CD4-positive, alpha-beta memory T cell (primary cell): ENCODE measurements at regions not wholly inside any gene's neighbourhood (a gene's known extent, or its start where the extent isn't known, plus 50 kb on each side); places are given as distances from the start of the nearest gene placed in this dataset.

ENCODE experiments used
- CTCF ChIA-PET: fragments of 350-600 bp; sonication (Branson Sonifier 250); formaldehyde crosslinking; loops from one replicate; lab custom pipeline; 2021; ENCODE audit warnings: inconsistent platforms; ENCODE audit not compliant: partially characterized antibody; lab: Charles Lee
- POLR2A ChIA-PET: fragments of 350-600 bp; sonication (Branson Sonifier 250); formaldehyde crosslinking; loops from one replicate; lab custom pipeline; 2021; ENCODE audit not compliant: partially characterized antibody; lab: Charles Lee
- DNase-seq, 5 donors: peaks; one replicate each; pipeline versions ENCODE4 v3.0.0 to v3.0.0-alpha.2; 2020 to 2022; ENCODE audit warnings: mixed read lengths in 1 of 5
- H3K27ac ChIP-seq: one replicate; pipeline ENCODE4 v1.7.0; 2013; ENCODE audit warnings: low read depth, low read length
- H3K27me3 ChIP-seq: 2 replicates; pipeline ENCODE4 v1.7.0; 2013; ENCODE audit warnings: mild to moderate bottlenecking, low read length, moderate library complexity; ENCODE audit not compliant: insufficient read depth
- H3K36me3 ChIP-seq: 2 replicates; pipeline ENCODE4 v1.7.0; 2013; ENCODE audit warnings: mild to moderate bottlenecking, low read length, moderate library complexity; ENCODE audit not compliant: insufficient read depth
- H3K4me1 ChIP-seq: 2 replicates; pipeline ENCODE4 v1.7.0; 2013; ENCODE audit warnings: mild to moderate bottlenecking, low read length, moderate library complexity; ENCODE audit not compliant: insufficient read depth
- H3K4me3 ChIP-seq, 2 donors: one replicate each; pipeline ENCODE4 v1.7.0; 2013; ENCODE audit warnings: low read length in 2 of 2, mild to moderate bottlenecking in 1 of 2
- H3K9me3 ChIP-seq, 2 donors: one replicate each; pipeline ENCODE4 v1.7.0; 2013; ENCODE audit warnings: low read length in 2 of 2, control low read depth in 1 of 2; ENCODE audit not compliant: control insufficient read depth in 1 of 2
- H3K27ac Mint-ChIP-seq, 7 donors: one replicate each; pipeline ENCODE4 v1.8.0; 2020 to 2021; ENCODE audit warnings: mixed read lengths in 7 of 7, mild to moderate bottlenecking in 6 of 7, inconsistent platforms in 3 of 7, moderate library complexity in 3 of 7
- H3K27me3 Mint-ChIP-seq, 2 donors: one replicate each; pipeline ENCODE4 v1.8.0; 2020 to 2021; ENCODE audit warnings: mixed read lengths in 2 of 2
- H3K36me3 Mint-ChIP-seq, 2 donors: one replicate each; pipeline ENCODE4 v1.8.0; 2020 to 2021; ENCODE audit warnings: mixed read lengths in 2 of 2, inconsistent platforms in 1 of 2, mild to moderate bottlenecking in 1 of 2
- H3K4me1 Mint-ChIP-seq, 4 donors: one replicate each; pipeline ENCODE4 v1.8.0; 2020 to 2021; ENCODE audit warnings: mixed read lengths in 4 of 4, mild to moderate bottlenecking in 1 of 4
- H3K4me3 Mint-ChIP-seq, 8 donors: one replicate each; pipeline ENCODE4 v1.8.0; 2020 to 2021; ENCODE audit warnings: mixed read lengths in 8 of 8, mild to moderate bottlenecking in 7 of 8, moderate library complexity in 6 of 8, inconsistent platforms in 3 of 8
- H3K9me3 Mint-ChIP-seq, 8 donors: one replicate each; pipeline ENCODE4 v1.8.0; 2020 to 2021; ENCODE audit warnings: mixed read lengths in 8 of 8, mild to moderate bottlenecking in 5 of 8, inconsistent platforms in 3 of 8, moderate library complexity in 1 of 8
- intact Hi-C: fragments of 100-400 bp; cut with micrococcal nuclease; formaldehyde crosslinking; loops from one replicate; pipeline ENCODE4 v1.15.1; 2023

GRCh38 chr1:90476994-90477393 is 240.1 kb downstream of the BARHL2 start:
- POLR2A ChIA-PET = no interaction called here
- H3K4me3 Mint-ChIP-seq = no peak overlapping the region
- Histone ChIP-seq H3K27ac (no peak overlapping the region), H3K36me3 (no peaks in the 10 kb centered on the region), H3K4me1 (no peaks in the 10 kb centered on the region), H3K4me3 (no peak overlapping the region), H3K27me3 (no peaks in the 10 kb centered on the region), H3K9me3 (no peaks in the 10 kb centered on the region)
- intact Hi-C loops = no loop called here
- H3K27ac Mint-ChIP-seq = no peak overlapping the region
- no peaks in the 10 kb centered on the region for H3K4me1 Mint-ChIP-seq
- no peaks in the 10 kb centered on the region for H3K36me3 Mint-ChIP-seq
- no peak for DNase-seq
- peaks cover 0 to 2% (median 0%) of the 10 kb centered on the region in 8 donors for H3K9me3 Mint-ChIP-seq
- CTCF ChIA-PET = interaction anchor here (2.0 kb wide), 1 partner anchor 11 kb away, joined by 7 read pairs; no protein-coding TSS in a partner anchor
- H3K27me3 Mint-ChIP-seq = peaks cover 0 to 4% of the 10 kb centered on the region in 2 donors

- POLR2A ChIA-PET = no interaction called here
- H3K36me3 Mint-ChIP-seq = no peaks in the 10 kb centered on the region
Observed at GRCh38 chr1:90476411-90476810, 240.7 kb downstream of the BARHL2 start.

GRCh38 chr1:90475631-90476030 is 241.5 kb downstream of the BARHL2 start:
- no peak overlapping the region for H3K4me3 ChIP-seq
- POLR2A ChIA-PET = no interaction called here
- no peak overlapping the region for H3K27ac Mint-ChIP-seq
- H3K4me1 ChIP-seq = no peaks in the 10 kb centered on the region
- no peaks in the 10 kb centered on the region for H3K9me3 ChIP-seq
- no peaks in the 10 kb centered on the region for H3K36me3 ChIP-seq
- peaks cover 0 to 2% (median 0%) of the 10 kb centered on the region in 8 donors for H3K9me3 Mint-ChIP-seq
- H3K27me3 ChIP-seq = no peaks in the 10 kb centered on the region
- no peak for DNase-seq
- peaks cover 1 to 6% of the 10 kb centered on the region in 2 donors for H3K27me3 Mint-ChIP-seq
- H3K4me3 Mint-ChIP-seq = no peak overlapping the region
- no peaks in the 10 kb centered on the region for H3K36me3 Mint-ChIP-seq
- H3K27ac ChIP-seq = no peak overlapping the region
- CTCF ChIA-PET = interaction anchor here (2.0 kb wide), 1 partner anchor 10 kb away, joined by 7 read pairs; no protein-coding TSS in a partner anchor
- intact Hi-C loops = no loop called here
- H3K4me1 Mint-ChIP-seq = no peaks in the 10 kb centered on the region

More at GRCh38 chr1:90476411-90476810, 240.7 kb downstream of the BARHL2 start:
- Mint-ChIP-seq H3K9me3 (peaks cover 0 to 2% (median 0%) of the 10 kb centered on the region in 8 donors), H3K4me3 (no peak overlapping the region), H3K27me3 (peaks cover 0 to 6% of the 10 kb centered on the region in 2 donors), H3K4me1 (no peaks in the 10 kb centered on the region), H3K27ac (no peak overlapping the region)
- no peak for DNase-seq
- H3K4me1 ChIP-seq = no peaks in the 10 kb centered on the region
- CTCF ChIA-PET = interaction anchor here (2.0 kb wide), 1 partner anchor 11 kb away, joined by 7 read pairs; no protein-coding TSS in a partner anchor
- no peaks in the 10 kb centered on the region for H3K36me3 ChIP-seq
- intact Hi-C loops = no loop called here
- no peak overlapping the region for H3K27ac ChIP-seq
- H3K9me3 ChIP-seq = no peaks in the 10 kb centered on the region
- no peak overlapping the region for H3K4me3 ChIP-seq
- no peaks in the 10 kb centered on the region for H3K27me3 ChIP-seq

- Histone ChIP-seq H3K27ac (no peak overlapping the region), H3K9me3 (no peaks in the 10 kb centered on the region), H3K36me3 (no peaks in the 10 kb centered on the region), H3K4me3 (no peak overlapping the region), H3K27me3 (no peaks in the 10 kb centered on the region), H3K4me1 (no peaks in the 10 kb centered on the region)
- no peak for DNase-seq
- Mint-ChIP-seq H3K27me3 (peaks cover 1 to 4% of the 10 kb centered on the region in 2 donors), H3K9me3 (peaks cover 0 to 6% (median 0%) of the 10 kb centered on the region in 8 donors), H3K4me1 (no peaks in the 10 kb centered on the region), H3K4me3 (no peak overlapping the region), H3K36me3 (no peaks in the 10 kb centered on the region), H3K27ac (no peak overlapping the region)
- CTCF ChIA-PET = no interaction called here
- intact Hi-C loops = no loop called here
- POLR2A ChIA-PET = no interaction called here
Observed at GRCh38 chr1:90474731-90475130, 242.4 kb downstream of the BARHL2 start.

GRCh38 chr1:90474158-90474557 is 242.9 kb downstream of the BARHL2 start:
- DNase-seq = no peak
- H3K36me3 Mint-ChIP-seq = no peaks in the 10 kb centered on the region
- ChIA-PET CTCF (no interaction called here), POLR2A (no interaction called here)
- no peaks in the 10 kb centered on the region for H3K27me3 ChIP-seq
- no peaks in the 10 kb centered on the region for H3K4me1 Mint-ChIP-seq
- no peak overlapping the region for H3K27ac Mint-ChIP-seq
- no peaks in the 10 kb centered on the region for H3K36me3 ChIP-seq
- peaks cover 0 to 6% (median 0%) of the 10 kb centered on the region in 8 donors for H3K9me3 Mint-ChIP-seq
- peaks cover 1 to 4% of the 10 kb centered on the region in 2 donors for H3K27me3 Mint-ChIP-seq
- intact Hi-C loops = no loop called here
- no peak overlapping the region for H3K4me3 Mint-ChIP-seq
- H3K4me1 ChIP-seq = no peaks in the 10 kb centered on the region
- H3K9me3 ChIP-seq = no peaks in the 10 kb centered on the region
- no peak overlapping the region for H3K4me3 ChIP-seq
- H3K27ac ChIP-seq = no peak overlapping the region

GRCh38 chr1:90472775-90473174 is 244.3 kb downstream of the BARHL2 start:
- Histone ChIP-seq H3K27ac (no peak overlapping the region), H3K4me1 (no peaks in the 10 kb centered on the region), H3K9me3 (no peaks in the 10 kb centered on the region), H3K27me3 (no peaks in the 10 kb centered on the region), H3K36me3 (no peaks in the 10 kb centered on the region), H3K4me3 (no peak overlapping the region)
- intact Hi-C loops = no loop called here
- no peak overlapping the region for H3K4me3 Mint-ChIP-seq
- DNase-seq = no peak
- H3K9me3 Mint-ChIP-seq = peaks cover 0 to 6% (median 0%) of the 10 kb centered on the region in 8 donors
- H3K27me3 Mint-ChIP-seq = peaks cover 1 to 4% of the 10 kb centered on the region in 2 donors
- ChIA-PET CTCF (no interaction called here), POLR2A (no interaction called here)
- no peaks in the 10 kb centered on the region for H3K4me1 Mint-ChIP-seq
- H3K36me3 Mint-ChIP-seq = no peaks in the 10 kb centered on the region
- H3K27ac Mint-ChIP-seq = no peak overlapping the region

- peaks cover 0 to 3% (median 0%) of the 10 kb centered on the region in 8 donors for H3K9me3 Mint-ChIP-seq
- no peak overlapping the region for H3K27ac Mint-ChIP-seq
- H3K36me3 ChIP-seq = no peaks in the 10 kb centered on the region
- H3K27ac ChIP-seq = no peak overlapping the region
- no peaks in the 10 kb centered on the region for H3K4me1 Mint-ChIP-seq
- no peak for DNase-seq
- no peaks in the 10 kb centered on the region for H3K27me3 Mint-ChIP-seq
- intact Hi-C loops = no loop called here
- no peaks in the 10 kb centered on the region for H3K36me3 Mint-ChIP-seq
- CTCF ChIA-PET = no interaction called here
- no peaks in the 10 kb centered on the region for H3K27me3 ChIP-seq
- no peaks in the 10 kb centered on the region for H3K9me3 ChIP-seq
- no peak overlapping the region for H3K4me3 Mint-ChIP-seq
- POLR2A ChIA-PET = no interaction called here
- no peaks in the 10 kb centered on the region for H3K4me1 ChIP-seq
- no peak overlapping the region for H3K4me3 ChIP-seq
Observed at GRCh38 chr1:90459570-90459969, 257.5 kb downstream of the BARHL2 start.
